Epithelial cell of proximal tubule (primary cell): ENCODE measurements at regions not wholly inside any gene's neighbourhood (a gene's known extent, or its start where the extent isn't known, plus 50 kb on each side); places are given as distances from the start of the nearest gene placed in this dataset.

Source experiments
- DNase-seq: peaks from one replicate; pipeline ENCODE4 v3.0.0-alpha.2; 2011; ENCODE audit warnings: low read depth
- H3K4me3 ChIP-seq: 2 replicates; pipeline ENCODE4 v1.5.1; 2011; ENCODE audit warnings: low read depth, mild to moderate bottlenecking, low read length
- CTCF ChIP-seq: conservative IDR thresholded peaks from 2 replicates; pipeline ENCODE4 v1.5.1; 2012; ENCODE audit warnings: low read depth, mild to moderate bottlenecking, low read length

GRCh38 chr2:107338571-107338970, 452.6 kb upstream of the ST6GAL2 start:
- TF ChIP-seq CTCF = no peak
- no peak for DNase-seq
- no peak overlapping the region for H3K4me3 ChIP-seq

- DNase-seq = no peak
- no peak for TF ChIP-seq CTCF
- no peak overlapping the region for H3K4me3 ChIP-seq
These were observed 455.0 kb upstream of the ST6GAL2 start for GRCh38 chr2:107340955-107341354.

- TF ChIP-seq CTCF = no peak
- no peak overlapping the region for H3K4me3 ChIP-seq
- DNase-seq = no peak
These were observed 463.4 kb upstream of the ST6GAL2 start for GRCh38 chr2:107349329-107349728.

- TF ChIP-seq CTCF = no peak
- DNase-seq = no peak
- H3K4me3 ChIP-seq = no peak overlapping the region
These were observed 468.2 kb upstream of the ST6GAL2 start for GRCh38 chr2:107354175-107354574.

GRCh38 chr2:107358362-107358761, 468.3 kb upstream of the RGPD4 start:
- no peak for TF ChIP-seq CTCF
- DNase-seq = no peak
- no peak overlapping the region for H3K4me3 ChIP-seq

- no peak for TF ChIP-seq CTCF
- H3K4me3 ChIP-seq = no peak overlapping the region
- no peak for DNase-seq
These were observed 467.7 kb upstream of the RGPD4 start for GRCh38 chr2:107359021-107359420.

- DNase-seq = no peak
- TF ChIP-seq CTCF = no peak
- H3K4me3 ChIP-seq = no peak overlapping the region
These were observed 464.8 kb upstream of the RGPD4 start for GRCh38 chr2:107361751-107362381.
